Common myeloid progenitor, CD34-positive (primary cell): ENCODE measurements at regions not wholly inside any gene's neighbourhood (a gene's known extent, or its start where the extent isn't known, plus 50 kb on each side); places are given as distances from the start of the nearest gene placed in this dataset.

Experiments
- CTCF ChIA-PET: fragments of 350-600 bp; sonication (Branson Sonifier 250); formaldehyde crosslinking; loops from one replicate; lab custom pipeline; 2021; ENCODE audit warnings: antibody characterized with exemption; lab: Charles Lee
- POLR2A ChIA-PET: fragments of 350-600 bp; sonication (Branson Sonifier 250); formaldehyde crosslinking; loops from one replicate; lab custom pipeline; 2021; ENCODE audit warnings: antibody characterized with exemption; lab: Charles Lee
- DNase-seq, 3 donors: peaks; one replicate each; pipeline versions ENCODE4 v3.0.0 to v3.0.0-alpha.2; 2013
- H3K27ac ChIP-seq, 2 experiments: 1 replicate in 1 of 2; 2 replicates in 1 of 2; pipeline ENCODE4 v1.7.0; 2013; ENCODE audit warnings: inconsistent platforms in 2 of 2, low read length in 2 of 2, mild to moderate bottlenecking in 2 of 2, low read depth in 1 of 2, moderate library complexity in 1 of 2; ENCODE audit not compliant: severe bottlenecking in 2 of 2, insufficient read depth in 1 of 2, poor library complexity in 1 of 2
- H3K27me3 ChIP-seq, 5 experiments: replicated peaks in 2 of 5; 1 replicate in 3 of 5; 2 replicates in 2 of 5; pipeline versions ENCODE4 v1.6.1 to v1.7.0; 2013; ENCODE audit warnings: low read length in 4 of 5, mild to moderate bottlenecking in 2 of 5, moderate library complexity in 2 of 5, inconsistent platforms in 1 of 5; ENCODE audit not compliant: insufficient read depth in 5 of 5, control insufficient read depth in 4 of 5
- H3K36me3 ChIP-seq, 4 experiments: 1 replicate in 2 of 4; 2 replicates in 2 of 4; pipeline versions ENCODE4 v1.6.1 to v1.7.0; 2013; ENCODE audit warnings: low read length in 3 of 4, control low read depth in 1 of 4, mild to moderate bottlenecking in 1 of 4; ENCODE audit not compliant: control insufficient read depth in 4 of 4, insufficient read depth in 4 of 4
- H3K4me1 ChIP-seq, 4 experiments: 1 replicate in 3 of 4; 2 replicates in 1 of 4; pipeline versions ENCODE4 v1.6.1 to v1.7.1; 2013; ENCODE audit warnings: low read length in 3 of 4, mild to moderate bottlenecking in 3 of 4, control low read depth in 1 of 4, inconsistent platforms in 1 of 4, moderate library complexity in 1 of 4; ENCODE audit not compliant: control insufficient read depth in 4 of 4, insufficient read depth in 4 of 4; ENCODE audit errors: control extremely low read depth in 1 of 4
- H3K4me3 ChIP-seq, 7 experiments: 1 replicate in 4 of 7; 2 replicates in 3 of 7; pipeline versions ENCODE4 v1.5.1 to v1.7.0; 2013; ENCODE audit warnings: mild to moderate bottlenecking in 7 of 7, low read length in 6 of 7, moderate library complexity in 6 of 7, inconsistent platforms in 2 of 7, low read depth in 2 of 7, control low read depth in 1 of 7; ENCODE audit not compliant: insufficient read depth in 4 of 7, control insufficient read depth in 1 of 7; ENCODE audit errors: extremely low read depth in 1 of 7
- H3K9me3 ChIP-seq, 5 experiments: 1 replicate in 4 of 5; 2 replicates in 1 of 5; pipeline versions ENCODE4 v1.6.1 to v1.7.1; 2013; ENCODE audit warnings: low read length in 4 of 5, mild to moderate bottlenecking in 2 of 5, inconsistent platforms in 1 of 5, low read depth in 1 of 5, moderate library complexity in 1 of 5; ENCODE audit not compliant: control insufficient read depth in 4 of 5, insufficient read depth in 2 of 5; ENCODE audit errors: control extremely low read depth in 1 of 5
- WGBS: methylation state at CpG from one replicate; pipeline ENCODE4 v1.1.5; 2013; ENCODE audit not compliant: insufficient coverage; 5-methylcytosine and 5-hydroxymethylcytosine counted together

GRCh38 chr16:80285104-80285503, 255.7 kb upstream of the DYNLRB2 start:
- Histone ChIP-seq H3K4me1 (no peaks in the 10 kb centered on the region), H3K4me3 (no peak overlapping the region), H3K9me3 (no peaks in the 10 kb centered on the region), H3K27me3 (peaks cover 0 to 2% (median 0%) of the 10 kb centered on the region in 5 experiments), H3K27ac (no peak overlapping the region), H3K36me3 (no peaks in the 10 kb centered on the region)
- WGBS: no CpG with 5 or more reads among the region's 2 CpGs
- ChIA-PET CTCF (no interaction called here), POLR2A (no interaction called here)
- no peak for DNase-seq

GRCh38 chr16:80283466-80284392, 257.1 kb upstream of the DYNLRB2 start:
- H3K27me3 ChIP-seq: peaks cover 0 to 2% (median 0%) of the 10 kb centered on the region in 5 experiments
- no peaks in the 10 kb centered on the region for H3K36me3 ChIP-seq
- H3K27ac ChIP-seq: no peak overlapping the region
- H3K9me3 ChIP-seq: no peaks in the 10 kb centered on the region
- H3K4me3 ChIP-seq: no peak overlapping the region
- ChIA-PET POLR2A (no interaction called here), CTCF (no interaction called here)
- no peaks in the 10 kb centered on the region for H3K4me1 ChIP-seq
- 92% methylated on average over 2 of the region's 2 CpGs for WGBS
- no peak for DNase-seq

- WGBS: 96% methylated on average over 5 of the region's 7 CpGs
- POLR2A ChIA-PET: no interaction called here
- Histone ChIP-seq H3K36me3 (no peaks in the 10 kb centered on the region), H3K4me1 (no peaks in the 10 kb centered on the region), H3K9me3 (no peaks in the 10 kb centered on the region), H3K4me3 (no peak overlapping the region), H3K27me3 (peaks cover 0 to 2% (median 0%) of the 10 kb centered on the region in 5 experiments), H3K27ac (no peak overlapping the region)
- no peak for DNase-seq
- CTCF ChIA-PET: no interaction called here
These were observed 260.2 kb upstream of the DYNLRB2 start for GRCh38 chr16:80280557-80280956.

- CTCF ChIA-PET: no interaction called here
- no peak overlapping the region for H3K4me3 ChIP-seq
- no peaks in the 10 kb centered on the region for H3K9me3 ChIP-seq
- H3K27me3 ChIP-seq: peaks cover 0 to 2% (median 0%) of the 10 kb centered on the region in 5 experiments
- POLR2A ChIA-PET: no interaction called here
- no peaks in the 10 kb centered on the region for H3K4me1 ChIP-seq
- no peak overlapping the region for H3K27ac ChIP-seq
- H3K36me3 ChIP-seq: no peaks in the 10 kb centered on the region
- DNase-seq: no peak
- 96% methylated on average over 4 of the region's 4 CpGs for WGBS
These were observed 261.1 kb upstream of the DYNLRB2 start for GRCh38 chr16:80279656-80280055.

DNA sequence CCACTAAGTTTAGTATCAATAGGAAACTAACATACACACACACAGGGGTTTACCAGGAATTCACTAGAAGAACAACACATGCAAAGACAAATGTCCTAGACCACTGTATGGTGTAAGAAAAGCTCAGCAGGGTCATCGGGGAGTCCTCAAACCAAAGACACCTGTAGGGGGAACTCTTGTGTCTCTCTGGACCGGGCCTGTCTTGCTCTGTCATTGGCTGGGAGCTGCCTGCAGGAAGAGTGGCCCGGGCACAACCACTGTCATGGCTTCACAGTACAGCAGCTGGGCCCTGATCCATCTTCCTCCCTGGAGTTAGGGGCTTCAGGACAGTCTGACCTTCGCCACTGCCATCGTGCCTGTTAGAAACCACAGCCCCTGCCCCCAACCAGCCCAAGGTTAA, 263.6 kb upstream of the DYNLRB2 start:
- CTCF ChIA-PET: interaction anchor here (1.4 kb wide), 1 partner anchor 10 kb away, joined by 5 read pairs; no protein-coding TSS in a partner anchor

GRCh38 chr16:80274576-80275191, 266.1 kb upstream of the DYNLRB2 start:
- Histone ChIP-seq H3K36me3 (no peaks in the 10 kb centered on the region), H3K4me1 (no peaks in the 10 kb centered on the region), H3K27ac (no peak overlapping the region), H3K4me3 (no peak overlapping the region), H3K9me3 (no peaks in the 10 kb centered on the region), H3K27me3 (no peaks in the 10 kb centered on the region)
- CTCF ChIA-PET: no interaction called here
- 86% methylated on average over 3 of the region's 4 CpGs for WGBS
- POLR2A ChIA-PET: no interaction called here
- DNase-seq: no peak

More for the DNA sequence above, 263.6 kb upstream of the DYNLRB2 start:
- WGBS: 60% methylated on average over 5 of the region's 5 CpGs
- Histone ChIP-seq H3K27ac (no peak overlapping the region), H3K4me1 (no peaks in the 10 kb centered on the region), H3K36me3 (no peaks in the 10 kb centered on the region), H3K9me3 (no peaks in the 10 kb centered on the region), H3K27me3 (peaks cover 0 to 2% (median 0%) of the 10 kb centered on the region in 5 experiments), H3K4me3 (no peak overlapping the region)
- DNase-seq: no peak
- POLR2A ChIA-PET: no interaction called here
